OCI-LY7 (cell line): ENCODE measurements at regions not wholly inside any gene's neighbourhood (a gene's known extent, or its start where the extent isn't known, plus 50 kb on each side); places are given as distances from the start of the nearest gene placed in this dataset.
"Not testable (repeated sequence)": the region's sequence is repeated elsewhere in the genome, so short reads cannot be mapped to it uniquely, and the experiment has no call there.

Experiments used
- BruUV-seq: library from RNA; stranded (reverse); fragments of 400-500 nt; replicated peaks from 2 replicates; lab custom pipeline; 2021; lab: Mats Ljungman, UMichigan
- CTCF ChIA-PET: fragments of 300-600 bp; sonication (Branson Sonifier 250); formaldehyde crosslinking; loops from one replicate; lab custom pipeline; 2022; ENCODE audit warnings: antibody characterized with exemption; ENCODE audit not compliant: unreplicated experiment; lab: Charles Lee
- POLR2A ChIA-PET: fragments of 300-600 bp; sonication (Branson Sonifier 250); formaldehyde crosslinking; loops from one replicate; lab custom pipeline; 2022; ENCODE audit warnings: antibody characterized with exemption; lab: Charles Lee
- DNase-seq: peaks from one replicate; pipeline ENCODE4 v3.0.0-alpha.2; 2015; ENCODE audit warnings: low spot score
- H2AFZ ChIP-seq: fragments of 200-600 bp; sonication (generic), shearing (Covaris generic); 2 replicates; pipeline ENCODE4 v1.6.1; 2014; ENCODE audit warnings: mild to moderate bottlenecking, antibody characterized with exemption, low read length, moderate library complexity
- H3K27ac ChIP-seq: fragments of 200-600 bp; sonication (generic); 2 replicates; pipeline ENCODE4 v1.5.1; 2014; ENCODE audit warnings: mixed run types, low read depth, mild to moderate bottlenecking, moderate library complexity, low read length, inconsistent platforms; ENCODE audit not compliant: poor library complexity, severe bottlenecking
- H3K36me3 ChIP-seq: fragments of 200-600 bp; sonication (generic); 2 replicates; pipeline ENCODE4 v1.6.1; 2014; ENCODE audit warnings: mild to moderate bottlenecking, antibody characterized with exemption, low read length, moderate library complexity, mixed read lengths; ENCODE audit not compliant: insufficient read depth
- H3K4me1 ChIP-seq: fragments of 200-600 bp; sonication (generic); 2 replicates; pipeline ENCODE4 v1.5.1; 2014; ENCODE audit warnings: mild to moderate bottlenecking, low read length; ENCODE audit not compliant: insufficient read depth, poor library complexity, severe bottlenecking
- H3K4me2 ChIP-seq: fragments of 200-600 bp; sonication (generic); 2 replicates; pipeline ENCODE4 v1.6.1; 2014; ENCODE audit warnings: mild to moderate bottlenecking, low read length
- H3K4me3 ChIP-seq: fragments of 200-600 bp; sonication (generic); 2 replicates; pipeline ENCODE4 v1.5.1; 2014; ENCODE audit warnings: mild to moderate bottlenecking, low read depth, low read length; ENCODE audit not compliant: poor library complexity, severe bottlenecking
- H3K79me2 ChIP-seq: fragments of 200-600 bp; sonication (generic); 2 replicates; pipeline ENCODE4 v1.6.1; 2016; ENCODE audit warnings: low read depth, mild to moderate bottlenecking, low read length, moderate library complexity, mixed read lengths; ENCODE audit not compliant: insufficient read depth
- H3K9me2 ChIP-seq: fragments of 200-600 bp; sonication (generic); 2 replicates; pipeline ENCODE4 v1.6.1; 2016; ENCODE audit warnings: mild to moderate bottlenecking, low read length, mixed read lengths; ENCODE audit not compliant: insufficient read depth
- H3K9me3 ChIP-seq: fragments of 200-600 bp; sonication (generic); 2 replicates; pipeline ENCODE4 v1.6.1; 2014; ENCODE audit warnings: mild to moderate bottlenecking, mixed run types, low read length, mixed read lengths
- H4K20me1 ChIP-seq: fragments of 200-600 bp; sonication (generic); 2 replicates; pipeline ENCODE4 v1.6.1; 2014; ENCODE audit warnings: mild to moderate bottlenecking, antibody characterized with exemption, low read length, moderate library complexity, mixed read lengths; ENCODE audit not compliant: insufficient read depth
- CTCF ChIP-seq: fragments of 200-600 bp; sonication (generic); conservative IDR thresholded peaks from 2 replicates; pipeline ENCODE4 v1.5.1; 2014; ENCODE audit warnings: mild to moderate bottlenecking, antibody characterized with exemption, low read length, moderate library complexity, mixed read lengths
- intact Hi-C: fragments of 100-400 bp; cut with micrococcal nuclease; formaldehyde crosslinking; loops from one replicate; pipeline ENCODE4 v1.10.0; 2022; ENCODE audit not compliant: unreplicated experiment

- BruUV-seq = TSS peak; percentile 55
- H4K20me1 ChIP-seq, intact Hi-C loops, H3K9me2 ChIP-seq, H2AFZ ChIP-seq, H3K36me3 ChIP-seq, H3K27ac ChIP-seq, H3K79me2 ChIP-seq, POLR2A ChIA-PET, CTCF ChIA-PET, H3K4me1 ChIP-seq, H3K9me3 ChIP-seq, DNase-seq: not testable (repeated sequence)
- Histone ChIP-seq H3K4me2 (peak overlapping the region; percentile 44; the same call in 1 of the 2 replicates), H3K4me3 (peak overlapping the region; percentile 60)
Observed at GRCh38 chr15:85233791-85234325, 146.5 kb upstream of the AKAP13 start.

GRCh38 chr15:85234450-85235196, 145.8 kb upstream of the AKAP13 start:
- H3K36me3 ChIP-seq, H3K27ac ChIP-seq, DNase-seq, H3K4me1 ChIP-seq, H3K79me2 ChIP-seq, BruUV-seq, H2AFZ ChIP-seq, intact Hi-C loops, CTCF ChIA-PET, H3K4me2 ChIP-seq, H3K9me3 ChIP-seq, H4K20me1 ChIP-seq, H3K9me2 ChIP-seq, POLR2A ChIA-PET: not testable (repeated sequence)
- H3K4me3 ChIP-seq = peak overlapping the region; percentile 16

GRCh38 chr15:85244056-85244455, 136.3 kb upstream of the AKAP13 start:
- H2AFZ ChIP-seq, H3K79me2 ChIP-seq, CTCF ChIA-PET, H3K4me2 ChIP-seq, H3K9me3 ChIP-seq, DNase-seq, H3K27ac ChIP-seq, H3K36me3 ChIP-seq, intact Hi-C loops, H3K4me3 ChIP-seq, BruUV-seq, POLR2A ChIA-PET, H4K20me1 ChIP-seq, H3K4me1 ChIP-seq, H3K9me2 ChIP-seq: not testable (repeated sequence)

GRCh38 chr15:85250938-85251542, 129.4 kb upstream of the AKAP13 start:
- H3K9me3 ChIP-seq, H3K79me2 ChIP-seq, H3K9me2 ChIP-seq, H3K36me3 ChIP-seq, H4K20me1 ChIP-seq, H3K4me2 ChIP-seq, CTCF ChIA-PET, H3K27ac ChIP-seq, H3K4me3 ChIP-seq, H2AFZ ChIP-seq, BruUV-seq, H3K4me1 ChIP-seq, intact Hi-C loops: not testable (repeated sequence)
- POLR2A ChIA-PET = interaction anchor here (0.6 kb wide), 1 partner anchor 42 kb away, joined by 3 read pairs; no protein-coding TSS in a partner anchor
- peak; percentile 46 for DNase-seq
- TF ChIP-seq CTCF = peak; percentile 32; the same call in 1 of the 2 replicates

- H3K79me2 ChIP-seq, H3K9me3 ChIP-seq, H3K27ac ChIP-seq, H3K4me3 ChIP-seq, H4K20me1 ChIP-seq, CTCF ChIA-PET, BruUV-seq, H3K9me2 ChIP-seq, intact Hi-C loops, H3K36me3 ChIP-seq, POLR2A ChIA-PET, H3K4me2 ChIP-seq, H2AFZ ChIP-seq, DNase-seq: not testable (repeated sequence)
- peaks cover 19% of the 10 kb centered on the region for H3K4me1 ChIP-seq
Observed at GRCh38 chr15:85253196-85253915, 127.0 kb upstream of the AKAP13 start.
